HCT116 (cell line): ENCODE measurements at regions not wholly inside any gene's neighbourhood (a gene's known extent, or its start where the extent isn't known, plus 50 kb on each side); places are given as distances from the start of the nearest gene placed in this dataset.

Source experiments
- ATAC-seq: fragments of 200-7000 bp; cut with Tn5 transposase; 2 replicates; pipeline ENCODE4 v1.9.1; 2020; ENCODE audit warnings: mild to moderate bottlenecking, moderate library complexity
- BruUV-seq: library from RNA; stranded (reverse); fragments of 400-500 nt; replicated peaks from 2 replicates; lab custom pipeline; 2021; lab: Mats Ljungman, UMichigan
- CTCF ChIA-PET: fragments of 300-600 bp; sonication (Branson Sonifier 250); formaldehyde crosslinking; loops from one replicate; lab custom pipeline; 2021; ENCODE audit warnings: antibody characterized with exemption; lab: Charles Lee
- POLR2A ChIA-PET: fragments of 300-600, 350-600 bp; sonication (Branson Sonifier 250); formaldehyde crosslinking; loops from one replicate; lab custom pipeline; 2021; ENCODE audit warnings: antibody characterized with exemption; lab: Charles Lee
- RAD21 ChIA-PET, 2 experiments: fragments of 300-600 bp; sonication (Branson Sonifier 250); formaldehyde crosslinking; loops; one replicate each; lab custom pipeline; 2023; ENCODE audit warnings: low total read pairs in 2 of 2; ENCODE audit not compliant: uncharacterized antibody in 2 of 2, unreplicated experiment in 2 of 2, low non-redundant PET in 1 of 2; lab: Charles Lee
- DNase-seq: peaks from one replicate; pipeline ENCODE4 v3.0.0-alpha.2; 2010; ENCODE audit warnings: low read depth, low spot score
- H2AFZ ChIP-seq: fragments of 200-600 bp; shearing (Covaris generic), sonication (generic); 2 replicates; pipeline ENCODE4 v1.6.1; 2017; ENCODE audit warnings: low read depth, mixed run types, mixed read lengths, antibody characterized with exemption, low read length; ENCODE audit not compliant: poor library complexity, severe bottlenecking
- H3K27ac ChIP-seq: 2 replicates; pipeline ENCODE4 v1.5.1; 2012; ENCODE audit warnings: low read depth, low read length
- H3K27me3 ChIP-seq: fragments of 200-600 bp; sonication (generic); 2 replicates; pipeline ENCODE4 v1.6.1; 2016; ENCODE audit warnings: mixed run types, low read length, mixed read lengths; ENCODE audit not compliant: insufficient read depth
- H3K36me3 ChIP-seq, 2 experiments: fragments of 200-500 bp in 1 of 2; fragments of 200-600 bp in 1 of 2; sonication (Bioruptor generic) in 1 of 2; sonication (generic) in 1 of 2; 2 replicates each; pipeline versions ENCODE4 v1.5.1 to v1.6.1; 2014 to 2016; ENCODE audit warnings: low read length in 2 of 2, inconsistent platforms in 1 of 2, mixed read lengths in 1 of 2, mixed run types in 1 of 2; ENCODE audit not compliant: insufficient read depth in 2 of 2, control insufficient read depth in 1 of 2
- H3K4me1 ChIP-seq, 2 experiments: fragments of 200-600 bp in 1 of 2; sonication (generic) in 1 of 2; 2 replicates each; pipeline versions ENCODE4 v1.5.1 to v1.6.1; 2012 to 2017; ENCODE audit warnings: low read length in 2 of 2, inconsistent platforms in 1 of 2, mild to moderate bottlenecking in 1 of 2, mixed read lengths in 1 of 2, mixed run types in 1 of 2, moderate library complexity in 1 of 2; ENCODE audit not compliant: insufficient read depth in 2 of 2, control insufficient read depth in 1 of 2
- H3K4me2 ChIP-seq: fragments of 200-600 bp; sonication (generic); 2 replicates; pipeline ENCODE4 v1.6.1; 2017; ENCODE audit warnings: mixed run types, low read length, mixed read lengths
- H3K4me3 ChIP-seq, 2 experiments: fragments of 200-600 bp in 1 of 2; sonication (generic) in 1 of 2; replicated peaks in 1 of 2; 2 replicates each; pipeline ENCODE4 v1.5.1; 2011 to 2016; ENCODE audit warnings: low read length in 2 of 2, control low read depth in 1 of 2, low read depth in 1 of 2, mild to moderate bottlenecking in 1 of 2, mixed read lengths in 1 of 2, mixed run types in 1 of 2
- H3K79me2 ChIP-seq: fragments of 200-600 bp; sonication (generic); 2 replicates; pipeline ENCODE4 v1.6.1; 2017; ENCODE audit warnings: mild to moderate bottlenecking, mixed run types, low read length, moderate library complexity, mixed read lengths; ENCODE audit not compliant: insufficient read depth
- H3K9ac ChIP-seq: fragments of 200-600 bp; sonication (generic); 2 replicates; pipeline ENCODE4 v1.6.1; 2016; ENCODE audit warnings: low read length, mixed read lengths
- H3K9me2 ChIP-seq: fragments of 200-600 bp; sonication (generic), shearing (Covaris generic); 2 replicates; pipeline ENCODE4 v1.6.1; 2017; ENCODE audit warnings: mixed run types, mild to moderate bottlenecking, moderate library complexity; ENCODE audit not compliant: insufficient read depth
- H3K9me3 ChIP-seq, 2 experiments: fragments of 200-500 bp in 1 of 2; fragments of 200-600 bp in 1 of 2; sonication (Bioruptor generic) in 1 of 2; sonication (generic) in 1 of 2; 2 replicates each; pipeline ENCODE4 v1.6.1; 2014 to 2017; ENCODE audit warnings: low read length in 2 of 2, mixed read lengths in 2 of 2, inconsistent platforms in 1 of 2, low read depth in 1 of 2, mild to moderate bottlenecking in 1 of 2, mixed run types in 1 of 2, moderate library complexity in 1 of 2; ENCODE audit not compliant: control insufficient read depth in 1 of 2, insufficient read depth in 1 of 2
- H4K20me1 ChIP-seq: fragments of 200-600 bp; sonication (generic), shearing (Covaris generic); 2 replicates; pipeline ENCODE4 v1.6.1; 2017; ENCODE audit warnings: mixed run types, mild to moderate bottlenecking, moderate library complexity; ENCODE audit not compliant: insufficient read depth
- CTCF ChIP-seq, 3 experiments: fragments of 200-600 bp in 1 of 3; sonication (generic) in 1 of 3; IDR thresholded peaks in 2 of 3; conservative IDR thresholded peaks in 1 of 3; 2 replicates each; pipeline ENCODE4 v1.5.1; 2012 to 2017; ENCODE audit warnings: low read depth in 2 of 3, low read length in 2 of 3, antibody characterized with exemption in 1 of 3, borderline replicate concordance in 1 of 3, control low read depth in 1 of 3, mild to moderate bottlenecking in 1 of 3, mixed read lengths in 1 of 3, mixed run types in 1 of 3, moderate library complexity in 1 of 3; ENCODE audit not compliant: insufficient read depth in 1 of 3
- FOSL1 ChIP-seq: IDR thresholded peaks from 2 replicates; pipeline ENCODE4 v1.6.1; 2012; ENCODE audit warnings: low read depth
- POLR2AphosphoS5 ChIP-seq: IDR thresholded peaks from 2 replicates; pipeline ENCODE4 v1.6.1; 2011; ENCODE audit warnings: mild to moderate bottlenecking, low read depth, low read length, moderate library complexity
- REST ChIP-seq: IDR thresholded peaks from 2 replicates; pipeline ENCODE4 v1.6.1; 2012; ENCODE audit warnings: low read depth
- TCF7L2 ChIP-seq: IDR thresholded peaks from 2 replicates; pipeline ENCODE4 v1.7.0; 2011; ENCODE audit warnings: borderline replicate concordance, inconsistent platforms; ENCODE audit not compliant: insufficient read depth, insufficient read length; ENCODE audit errors: extremely low read depth
- YY1 ChIP-seq: IDR thresholded peaks from 2 replicates; pipeline ENCODE4 v1.6.1; 2011; ENCODE audit warnings: low read length, low read depth, moderate library complexity, mild to moderate bottlenecking; ENCODE audit not compliant: insufficient replicate concordance; ENCODE audit errors: extremely low read depth
- intact Hi-C: fragments of 100-400 bp; cut with micrococcal nuclease; formaldehyde crosslinking; loops from 2 replicates; pipeline ENCODE4 v1.10.0; 2022

GRCh38 chr3:104536715-104537114, 830.0 kb upstream of the ALCAM start:
- H3K79me2 ChIP-seq, result no peaks in the 10 kb centered on the region
- no peaks in the 10 kb centered on the region for H3K9me2 ChIP-seq
- no peak overlapping the region for H3K4me3 ChIP-seq
- H2AFZ ChIP-seq, result no peak overlapping the region
- no TSS peak for BruUV-seq
- intact Hi-C loops, result no loop called here
- no peak overlapping the region for H3K4me2 ChIP-seq
- no peaks in the 10 kb centered on the region for H3K4me1 ChIP-seq
- DNase-seq (no peak), ATAC-seq (no peak)
- TF ChIP-seq REST (no peak), FOSL1 (no peak), TCF7L2 (no peak), POLR2AphosphoS5 (no peak), YY1 (no peak), CTCF (IDR thresholded peaks at IDR 0.05 in 2 of 3, conservative IDR thresholded peaks at IDR 0.05 in 1 of 3; ENCODE audit: borderline replicate concordance in 1 of 3, insufficient read depth in 1 of 3, low read depth in 2 of 3, low read length in 2 of 3) (no peak)
- H3K27me3 ChIP-seq, result no peaks in the 10 kb centered on the region
- POLR2A ChIA-PET, result no interaction called here
- no peak overlapping the region for H3K9ac ChIP-seq
- no peak overlapping the region for H3K27ac ChIP-seq
- RAD21 ChIA-PET, result no interaction called here
- H3K36me3 ChIP-seq, result no peaks in the 10 kb centered on the region
- CTCF ChIA-PET, result no interaction called here
- H4K20me1 ChIP-seq, result no peaks in the 10 kb centered on the region
- H3K9me3 ChIP-seq, result peaks cover 0 to 4% of the 10 kb centered on the region in 2 experiments; a peak in 1 of 4 replicates
